Fibroblast of the aortic adventitia (primary cell): ENCODE measurements at regions not wholly inside any gene's neighbourhood (a gene's known extent, or its start where the extent isn't known, plus 50 kb on each side); places are given as distances from the start of the nearest gene placed in this dataset.

Source experiments
- DNase-seq: peaks from one replicate; pipeline ENCODE4 v3.0.0-alpha.2; 2010; ENCODE audit warnings: low read depth
- H3K4me3 ChIP-seq: 2 replicates; pipeline ENCODE4 v1.5.1; 2011; ENCODE audit warnings: low read depth, mild to moderate bottlenecking, control low read depth, low read length, moderate library complexity
- TF ChIP-seq, protein P1 (sequence below): IDR thresholded peaks from 2 replicates; pipeline ENCODE4 v1.5.1; 2011; ENCODE audit warnings: mild to moderate bottlenecking, low read length, control low read depth, inconsistent platforms; ENCODE audit not compliant: insufficient read depth

GRCh38 chr16:62950351-62950750, 914.1 kb upstream of the CDH8 start:
- no peak overlapping the region for H3K4me3 ChIP-seq
- no peak for DNase-seq
- TF ChIP-seq, protein P1, sequence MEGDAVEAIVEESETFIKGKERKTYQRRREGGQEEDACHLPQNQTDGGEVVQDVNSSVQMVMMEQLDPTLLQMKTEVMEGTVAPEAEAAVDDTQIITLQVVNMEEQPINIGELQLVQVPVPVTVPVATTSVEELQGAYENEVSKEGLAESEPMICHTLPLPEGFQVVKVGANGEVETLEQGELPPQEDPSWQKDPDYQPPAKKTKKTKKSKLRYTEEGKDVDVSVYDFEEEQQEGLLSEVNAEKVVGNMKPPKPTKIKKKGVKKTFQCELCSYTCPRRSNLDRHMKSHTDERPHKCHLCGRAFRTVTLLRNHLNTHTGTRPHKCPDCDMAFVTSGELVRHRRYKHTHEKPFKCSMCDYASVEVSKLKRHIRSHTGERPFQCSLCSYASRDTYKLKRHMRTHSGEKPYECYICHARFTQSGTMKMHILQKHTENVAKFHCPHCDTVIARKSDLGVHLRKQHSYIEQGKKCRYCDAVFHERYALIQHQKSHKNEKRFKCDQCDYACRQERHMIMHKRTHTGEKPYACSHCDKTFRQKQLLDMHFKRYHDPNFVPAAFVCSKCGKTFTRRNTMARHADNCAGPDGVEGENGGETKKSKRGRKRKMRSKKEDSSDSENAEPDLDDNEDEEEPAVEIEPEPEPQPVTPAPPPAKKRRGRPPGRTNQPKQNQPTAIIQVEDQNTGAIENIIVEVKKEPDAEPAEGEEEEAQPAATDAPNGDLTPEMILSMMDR, result no peak

DNA sequence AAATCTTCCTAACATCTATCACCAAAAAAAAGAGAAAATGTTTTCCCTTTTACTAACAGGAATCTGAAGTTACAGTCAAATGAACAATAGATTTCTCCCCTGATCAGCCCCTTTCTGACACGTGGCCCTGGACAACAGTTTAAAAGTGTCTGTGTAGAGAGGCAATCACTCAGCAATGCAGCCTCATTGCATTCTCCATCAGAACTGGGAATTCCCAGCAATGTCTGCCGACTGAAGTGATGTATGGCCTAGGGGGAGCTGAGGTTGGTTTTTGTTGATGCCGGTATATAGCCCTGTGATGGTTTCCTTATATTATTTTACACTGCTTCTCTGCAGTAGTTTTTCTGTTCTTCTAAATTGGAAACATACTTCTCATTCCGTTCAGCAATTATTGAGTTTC, 904.3 kb upstream of the CDH8 start:
- DNase-seq, result no peak
- TF ChIP-seq, protein P1, result no peak
- H3K4me3 ChIP-seq, result no peak overlapping the region

GRCh38 chr16:62939687-62940086, 903.4 kb upstream of the CDH8 start:
- H3K4me3 ChIP-seq, result no peak overlapping the region
- TF ChIP-seq, protein P1, result no peak
- DNase-seq, result no peak

DNA sequence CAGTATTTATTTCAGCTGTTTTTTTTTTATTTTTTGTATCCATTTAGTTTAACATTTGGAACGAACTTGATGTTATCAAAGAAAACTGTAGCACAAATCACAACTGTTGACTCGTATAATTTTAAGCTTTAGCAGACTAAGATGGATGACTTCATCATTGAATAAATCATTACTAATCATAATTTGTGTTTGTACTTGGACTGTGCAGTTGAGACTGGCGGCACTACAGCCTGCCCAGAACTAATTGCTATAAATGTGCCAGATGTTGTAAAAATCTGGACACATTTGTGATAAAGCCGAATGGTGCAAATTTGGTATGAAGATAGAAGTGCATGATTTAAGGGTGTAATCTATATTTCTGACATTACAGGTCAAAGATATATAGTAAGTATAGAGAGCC, 897.7 kb upstream of the CDH8 start:
- TF ChIP-seq, protein P1, result no peak
- H3K4me3 ChIP-seq, result no peak overlapping the region

GRCh38 chr16:62929593-62929992, 893.4 kb upstream of the CDH8 start:
- H3K4me3 ChIP-seq, result no peak overlapping the region
- TF ChIP-seq, protein P1, result no peak
- no peak for DNase-seq

More for the DNA sequence above, 897.7 kb upstream of the CDH8 start:
- no peak for DNase-seq

GRCh38 chr16:62927122-62927521, 890.9 kb upstream of the CDH8 start:
- no peak overlapping the region for H3K4me3 ChIP-seq
- no peak for DNase-seq
- TF ChIP-seq, protein P1, result no peak

DNA sequence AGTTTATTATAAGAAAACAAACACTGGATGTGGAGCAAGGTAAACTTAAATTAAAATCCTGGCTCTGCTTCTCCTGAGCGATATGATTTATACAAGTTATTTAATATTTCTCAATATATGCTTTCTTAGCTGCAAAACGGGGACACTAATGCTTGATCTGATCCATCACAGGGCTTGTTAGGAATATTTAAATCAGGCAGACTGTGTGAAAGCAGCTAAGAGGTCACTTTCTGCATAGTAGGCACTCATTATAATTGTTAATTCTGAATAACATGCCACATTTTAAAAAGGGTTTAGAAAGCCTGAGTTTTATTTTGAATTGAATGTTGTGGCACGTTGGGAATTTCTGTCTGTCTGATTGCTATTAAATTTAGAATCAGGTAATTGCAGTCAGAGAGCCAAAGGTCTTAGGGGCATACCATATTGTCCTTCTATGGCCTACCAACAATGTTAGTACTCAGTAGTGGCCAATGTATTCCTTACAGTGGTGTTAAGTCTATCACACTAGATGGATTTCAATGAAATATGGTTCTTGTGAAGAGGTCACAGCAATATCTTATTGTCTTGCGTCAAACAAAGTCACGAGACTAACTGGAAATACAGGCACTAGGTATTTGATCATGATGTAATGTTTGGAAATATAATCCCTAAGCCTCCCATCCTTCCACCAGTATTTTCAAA, 890.0 kb upstream of the CDH8 start:
- no peak for DNase-seq
- H3K4me3 ChIP-seq, result no peak overlapping the region
- TF ChIP-seq, protein P1, result no peak
